Erythroblast (primary cell): ENCODE measurements at regions not wholly inside any gene's neighbourhood (a gene's known extent, or its start where the extent isn't known, plus 50 kb on each side); places are given as distances from the start of the nearest gene placed in this dataset.

Experiments used
- GATA1 ChIP-seq: IDR thresholded peaks from 2 replicates; pipeline ENCODE4 v1.6.1; 2011; ENCODE audit warnings: low read depth, mild to moderate bottlenecking, control low read depth, low read length, moderate library complexity
- POLR2A ChIP-seq: IDR thresholded peaks from 2 replicates; pipeline ENCODE4 v1.6.1; 2011; ENCODE audit warnings: mild to moderate bottlenecking, low read length

DNA sequence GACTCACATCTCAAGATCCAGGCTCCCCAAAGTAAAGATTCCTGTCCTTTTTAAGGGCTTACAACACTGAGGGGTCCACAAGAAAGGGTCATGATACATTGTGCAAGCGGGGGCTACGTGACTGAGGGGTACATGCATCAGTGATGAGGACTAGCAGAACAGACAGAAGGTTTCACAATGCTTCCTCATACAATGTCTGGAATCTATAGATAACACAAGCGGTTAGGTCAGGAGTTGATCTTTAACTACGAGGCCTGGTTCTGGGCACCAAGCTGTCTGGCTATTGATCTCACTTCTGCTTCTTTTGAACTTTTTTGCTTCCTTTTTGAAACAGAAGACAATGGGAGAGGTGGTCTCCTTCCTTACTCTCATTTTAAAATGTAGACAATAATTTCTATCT is 718.6 kb downstream of the AMY1C start:
- TF ChIP-seq POLR2A (no peak), GATA1 (no peak)
